H9 (cell line): ENCODE measurements at regions not wholly inside any gene's neighbourhood (a gene's known extent, or its start where the extent isn't known, plus 50 kb on each side); places are given as distances from the start of the nearest gene placed in this dataset.

ENCODE experiments used
- DNase-seq: peaks from one replicate; pipeline ENCODE4 v3.0.0-alpha.2; 2017
- H2AFZ ChIP-seq: one replicate; pipeline ENCODE4 v1.6.1; 2013; ENCODE audit warnings: mild to moderate bottlenecking, low read length, control low read depth, moderate library complexity
- H2AK5ac ChIP-seq: 2 replicates; pipeline ENCODE4 v1.6.1; 2013; ENCODE audit warnings: low read length, control low read depth, mixed read lengths; ENCODE audit not compliant: insufficient read length
- H2BK120ac ChIP-seq: one replicate; pipeline ENCODE4 v1.6.1; 2013; ENCODE audit warnings: low read depth, mild to moderate bottlenecking, low read length, control low read depth, inconsistent platforms; ENCODE audit not compliant: poor library complexity, severe bottlenecking
- H2BK12ac ChIP-seq: 2 replicates; pipeline ENCODE4 v1.6.1; 2013; ENCODE audit warnings: low read length, control low read depth, mixed read lengths, low read depth; ENCODE audit not compliant: insufficient read length
- H2BK15ac ChIP-seq: 2 replicates; pipeline ENCODE4 v1.6.1; 2013; ENCODE audit warnings: low read depth, low read length, control low read depth
- H2BK20ac ChIP-seq: one replicate; pipeline ENCODE4 v1.6.1; 2013; ENCODE audit warnings: low read depth, mild to moderate bottlenecking, low read length, control low read depth, inconsistent platforms; ENCODE audit not compliant: poor library complexity, severe bottlenecking
- H2BK5ac ChIP-seq: 2 replicates; pipeline ENCODE4 v1.6.1; 2013; ENCODE audit warnings: low read length, control low read depth, mixed read lengths; ENCODE audit not compliant: insufficient read length
- H3K14ac ChIP-seq: 2 replicates; pipeline ENCODE4 v1.6.1; 2013; ENCODE audit warnings: low read length, control low read depth; ENCODE audit not compliant: insufficient read depth
- H3K18ac ChIP-seq: 2 replicates; pipeline ENCODE4 v1.6.1; 2013; ENCODE audit warnings: low read depth, mild to moderate bottlenecking, mixed read lengths, low read length, control low read depth; ENCODE audit not compliant: insufficient read length
- H3K23ac ChIP-seq: 2 replicates; pipeline ENCODE4 v1.6.1; 2013; ENCODE audit warnings: low read length, control low read depth, mixed read lengths, low read depth; ENCODE audit not compliant: insufficient read length
- H3K23me2 ChIP-seq: 2 replicates; pipeline ENCODE4 v1.6.1; 2013; ENCODE audit warnings: low read depth, mild to moderate bottlenecking, mixed read lengths, low read length, control low read depth; ENCODE audit not compliant: insufficient read length, poor library complexity, severe bottlenecking
- H3K27ac ChIP-seq: 2 replicates; pipeline ENCODE4 v1.5.1; 2013; ENCODE audit warnings: low read length, control low read depth, mixed read lengths, low read depth; ENCODE audit not compliant: insufficient read length
- H3K27me3 ChIP-seq: 2 replicates; pipeline ENCODE4 v1.6.1; 2013; ENCODE audit warnings: low read length, control low read depth, inconsistent platforms; ENCODE audit not compliant: insufficient read depth
- H3K4ac ChIP-seq: 2 replicates; pipeline ENCODE4 v1.6.1; 2013; ENCODE audit warnings: low read depth, mild to moderate bottlenecking, control low read depth, inconsistent platforms, low read length, moderate library complexity
- H3K4me1 ChIP-seq: 2 replicates; pipeline ENCODE4 v1.6.1; 2013; ENCODE audit warnings: low read length, control low read depth, inconsistent platforms; ENCODE audit not compliant: insufficient read depth
- H3K4me2 ChIP-seq: 2 replicates; pipeline ENCODE4 v1.6.1; 2013; ENCODE audit warnings: low read length, control low read depth, mixed read lengths; ENCODE audit not compliant: insufficient read length, insufficient read depth
- H3K56ac ChIP-seq: 2 replicates; pipeline ENCODE4 v1.6.1; 2013; ENCODE audit warnings: low read depth, mild to moderate bottlenecking, mixed read lengths, low read length, control low read depth; ENCODE audit not compliant: insufficient read length
- H3K79me1 ChIP-seq: 2 replicates; pipeline ENCODE4 v1.6.1; 2013; ENCODE audit warnings: low read depth, mild to moderate bottlenecking, moderate library complexity, low read length, control low read depth, inconsistent platforms; ENCODE audit not compliant: insufficient read depth, poor library complexity, severe bottlenecking
- H3K79me2 ChIP-seq: 2 replicates; pipeline ENCODE4 v1.6.1; 2013; ENCODE audit warnings: low read length, control low read depth, inconsistent platforms; ENCODE audit not compliant: insufficient read depth
- H3K9ac ChIP-seq: 2 replicates; pipeline ENCODE4 v1.6.1; 2013; ENCODE audit warnings: low read length, control low read depth, mixed read lengths; ENCODE audit not compliant: insufficient read length; ENCODE audit errors: extremely low read depth
- H3K9me3 ChIP-seq: one replicate; pipeline ENCODE4 v1.6.1; 2013; ENCODE audit warnings: low read depth, low read length, inconsistent platforms; ENCODE audit not compliant: control insufficient read depth
- H3T11ph ChIP-seq: one replicate; pipeline ENCODE4 v1.6.1; 2013; ENCODE audit warnings: mild to moderate bottlenecking, low read length, control low read depth, inconsistent platforms
- H4K20me1 ChIP-seq: one replicate; pipeline ENCODE4 v1.6.1; 2013; ENCODE audit not compliant: control insufficient read depth, insufficient read length, insufficient read depth
- H4K5ac ChIP-seq: 2 replicates; pipeline ENCODE4 v1.6.1; 2013; ENCODE audit warnings: low read depth, mild to moderate bottlenecking, mixed read lengths, low read length, control low read depth; ENCODE audit not compliant: insufficient read length
- H4K8ac ChIP-seq: replicated peaks from 2 replicates; pipeline ENCODE4 v1.6.1; 2013; ENCODE audit warnings: low read length, control low read depth, mixed read lengths, low read depth; ENCODE audit not compliant: insufficient read length
- H4K91ac ChIP-seq: 2 replicates; pipeline ENCODE4 v1.6.1; 2013; ENCODE audit warnings: low read depth, mild to moderate bottlenecking, moderate library complexity, mixed read lengths, low read length, control low read depth; ENCODE audit not compliant: insufficient read length
- H3K27ac Mint-ChIP-seq, 3 experiments: 2 replicates in 2 of 3; 3 replicates in 1 of 3; pipeline ENCODE4 v1.8.0; 2020 to 2021; ENCODE audit warnings: mixed read lengths in 3 of 3, mild to moderate bottlenecking in 1 of 3, moderate library complexity in 1 of 3
- H3K27me3 Mint-ChIP-seq: 2 replicates; pipeline ENCODE4 v1.8.0; 2021; ENCODE audit warnings: low read depth, mild to moderate bottlenecking, moderate library complexity, mixed read lengths
- H3K36me3 Mint-ChIP-seq, 3 experiments: 2 replicates in 2 of 3; 3 replicates in 1 of 3; pipeline ENCODE4 v1.8.0; 2020 to 2021; ENCODE audit warnings: low read depth in 3 of 3, mixed read lengths in 3 of 3; ENCODE audit not compliant: insufficient read depth in 1 of 3
- H3K4me1 Mint-ChIP-seq, 2 experiments: 2 replicates each; pipeline ENCODE4 v1.8.0; 2020; ENCODE audit warnings: mixed read lengths in 2 of 2
- H3K4me3 Mint-ChIP-seq, 2 experiments: 2 replicates in 1 of 2; 3 replicates in 1 of 2; pipeline ENCODE4 v1.8.0; 2020 to 2021; ENCODE audit warnings: mild to moderate bottlenecking in 2 of 2, mixed read lengths in 2 of 2, moderate library complexity in 1 of 2
- H3K9me3 Mint-ChIP-seq, 2 experiments: 2 replicates in 1 of 2; 3 replicates in 1 of 2; pipeline ENCODE4 v1.8.0; 2020; ENCODE audit warnings: mild to moderate bottlenecking in 2 of 2, mixed read lengths in 2 of 2, moderate library complexity in 1 of 2
- CTCF ChIP-seq: fragments of 200-600 bp; sonication (generic); conservative IDR thresholded peaks from 3 replicates; pipeline ENCODE4 v1.8.0; 2021; ENCODE audit warnings: antibody characterized with exemption, mild to moderate bottlenecking

DNA sequence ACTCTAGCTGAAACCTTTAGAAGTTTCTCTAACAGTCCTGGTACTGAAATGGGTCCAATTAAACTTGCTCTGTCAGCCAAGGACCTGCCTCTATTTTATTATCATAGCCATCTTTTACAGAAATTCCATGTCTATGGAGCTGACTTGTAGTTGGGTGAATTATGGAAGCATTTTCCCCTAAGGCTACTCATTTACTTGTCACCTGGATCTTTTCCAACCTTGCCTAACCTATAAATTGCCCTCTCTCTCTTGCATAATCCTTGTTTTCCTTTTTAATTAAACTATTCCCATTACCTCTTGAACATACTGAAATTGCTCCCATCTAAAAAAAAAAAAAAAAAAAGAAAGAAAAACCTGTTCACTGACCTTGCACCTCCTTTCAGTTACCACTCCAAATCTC lies 74.6 kb upstream of the DOK6 start:
- DNase-seq, result no peak

More for the DNA sequence above, 74.6 kb upstream of the DOK6 start:
- Histone ChIP-seq H3K27ac (no peak overlapping the region), H3K23ac (no peak overlapping the region), H3K79me1 (no peaks in the 10 kb centered on the region), H4K20me1 (no peaks in the 10 kb centered on the region), H4K5ac (no peak overlapping the region), H3K56ac (no peak overlapping the region), H3K4ac (no peak overlapping the region), H3K27me3 (no peaks in the 10 kb centered on the region), H2AK5ac (no peak overlapping the region), H3K9me3 (no peaks in the 10 kb centered on the region), H2BK20ac (no peak overlapping the region), H3K79me2 (no peaks in the 10 kb centered on the region), H2BK12ac (no peak overlapping the region), H3K4me2 (no peak overlapping the region), H3K18ac (no peak overlapping the region), H3K9ac (no peak overlapping the region), H3K14ac (no peak overlapping the region), H3T11ph (no peak overlapping the region), H4K8ac (no peak overlapping the region), H2BK5ac (no peak overlapping the region), H4K91ac (no peak overlapping the region), H2BK120ac (no peak overlapping the region), H3K4me1 (peaks cover 2% of the 10 kb centered on the region; the same call in 1 of the 2 replicates), H2BK15ac (no peak overlapping the region), H3K23me2 (no peaks in the 10 kb centered on the region), H2AFZ (no peak overlapping the region)
- Mint-ChIP-seq H3K4me1 (peaks cover 0 to 4% of the 10 kb centered on the region in 2 experiments; a peak in 1 of 4 replicates), H3K36me3 (no peaks in the 10 kb centered on the region; a peak in 1 of 7 replicates), H3K27ac (no peak overlapping the region; a peak in 1 of 7 replicates), H3K9me3 (no peaks in the 10 kb centered on the region; a peak in 1 of 5 replicates), H3K27me3 (peaks cover 2% of the 10 kb centered on the region; the same call in 1 of the 2 replicates), H3K4me3 (no peak overlapping the region)
- TF ChIP-seq CTCF, result no peak
